GM11168 (cell line): ENCODE measurements at regions not wholly inside any gene's neighbourhood (a gene's known extent, or its start where the extent isn't known, plus 50 kb on each side); places are given as distances from the start of the nearest gene placed in this dataset.
"Not testable (repeated sequence)": the region's sequence is repeated elsewhere in the genome, so short reads cannot be mapped to it uniquely, and the experiment has no call there.

Experiments used
- in situ Hi-C: fragments of 300-500 bp; cut with MboI; formaldehyde crosslinking; loops from one replicate; pipeline ENCODE4 v1.12.0; 2022; ENCODE audit warnings: low sequenced_read_pairs; ENCODE audit not compliant: unreplicated experiment

DNA sequence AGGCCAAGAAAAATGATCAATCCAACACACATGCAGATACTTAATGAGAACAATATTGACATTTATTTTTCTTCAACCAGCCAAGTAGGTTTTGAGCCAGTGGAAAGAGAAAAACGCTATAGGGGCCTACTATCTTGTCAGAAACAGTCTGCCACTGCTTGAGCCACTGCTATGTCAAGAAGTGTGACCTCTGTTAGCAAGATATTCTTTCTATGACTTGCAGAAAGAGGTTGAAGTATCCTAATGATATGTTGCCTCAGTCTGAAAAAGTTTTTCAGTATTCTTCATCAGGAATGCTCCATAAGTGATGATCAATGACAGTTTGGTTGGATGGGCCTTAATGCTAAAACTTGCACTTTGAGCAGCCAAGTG is 328.4 kb upstream of the KCND2 start:
- in situ Hi-C loops, result loop anchor here (10.0 to 25.0 kb wide), 2 partner anchors 330 to 618 kb away; partner anchors contain the start of gene KCND2

DNA sequence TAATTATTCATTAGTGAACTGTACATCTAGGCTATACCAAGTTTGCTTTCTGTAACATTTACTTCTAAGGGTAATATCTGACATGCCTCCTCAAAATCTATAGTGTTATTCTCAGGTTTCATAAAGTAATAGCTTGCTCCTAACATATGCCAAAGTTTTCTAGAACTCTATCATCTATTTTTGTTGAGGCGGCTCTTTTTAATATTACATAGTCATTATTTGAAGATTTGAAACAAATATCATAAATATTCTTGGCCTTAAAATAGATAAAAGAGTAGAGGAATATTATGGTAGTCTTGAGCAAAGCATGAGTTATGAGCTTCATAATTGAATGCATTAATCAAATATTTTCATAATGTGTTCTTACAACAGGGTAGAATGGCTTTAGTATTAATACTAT is 327.2 kb upstream of the KCND2 start:
- in situ Hi-C loops, result loop anchor here (10.0 to 25.0 kb wide), 2 partner anchors 329 to 616 kb away; partner anchors contain the start of gene KCND2

DNA sequence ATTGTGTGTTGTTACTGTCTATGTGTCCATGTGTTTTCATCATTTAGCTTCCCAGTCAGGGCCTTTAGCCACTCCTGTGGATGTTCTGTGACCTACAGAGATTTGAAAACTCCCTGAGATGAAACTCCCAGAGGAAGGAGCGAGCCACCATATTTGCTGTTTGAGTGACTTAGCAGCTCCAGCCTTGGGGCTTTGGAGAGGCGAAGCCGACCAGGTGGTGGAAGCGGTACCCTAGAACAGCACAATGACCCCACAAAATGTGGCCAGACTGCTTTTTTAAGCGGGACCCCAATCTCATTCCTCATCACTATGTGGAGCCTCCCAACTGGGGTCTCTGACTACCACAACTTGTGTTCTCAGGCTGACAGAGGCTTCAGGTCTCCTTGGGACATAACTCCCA is 323.9 kb upstream of the KCND2 start:
- in situ Hi-C loops, result loop anchor here (10.0 to 25.0 kb wide), 2 partner anchors 326 to 613 kb away; partner anchors contain the start of gene KCND2

GRCh38 chr7:119950390-119951041 is 322.5 kb upstream of the KCND2 start:
- in situ Hi-C loops, result not testable (repeated sequence)

DNA sequence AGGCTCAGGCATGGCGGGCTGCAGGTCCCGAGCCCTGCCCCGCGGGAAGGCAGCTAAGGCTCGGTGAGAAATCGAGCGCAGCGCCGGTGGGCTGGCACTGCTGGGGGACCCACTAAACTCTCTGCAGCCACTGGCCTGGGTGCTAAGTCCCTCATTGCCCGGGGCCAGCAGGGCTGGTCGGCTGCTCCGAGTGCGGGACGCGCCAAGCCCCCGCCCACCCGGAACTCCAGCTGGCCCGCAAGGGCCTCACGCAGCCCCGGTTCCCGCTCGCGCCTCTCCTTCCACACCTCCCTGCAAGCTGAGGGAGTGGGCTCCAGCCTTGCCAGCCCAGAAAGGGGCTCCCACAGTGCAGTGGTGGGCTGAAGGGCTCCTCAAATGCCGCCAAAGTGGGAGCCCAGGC is 321.4 kb upstream of the KCND2 start:
- in situ Hi-C loops, result not testable (repeated sequence)

- in situ Hi-C loops, result no loop called here
Measured at GRCh38 chr7:119957335-119957734, 315.6 kb upstream of the KCND2 start.

DNA sequence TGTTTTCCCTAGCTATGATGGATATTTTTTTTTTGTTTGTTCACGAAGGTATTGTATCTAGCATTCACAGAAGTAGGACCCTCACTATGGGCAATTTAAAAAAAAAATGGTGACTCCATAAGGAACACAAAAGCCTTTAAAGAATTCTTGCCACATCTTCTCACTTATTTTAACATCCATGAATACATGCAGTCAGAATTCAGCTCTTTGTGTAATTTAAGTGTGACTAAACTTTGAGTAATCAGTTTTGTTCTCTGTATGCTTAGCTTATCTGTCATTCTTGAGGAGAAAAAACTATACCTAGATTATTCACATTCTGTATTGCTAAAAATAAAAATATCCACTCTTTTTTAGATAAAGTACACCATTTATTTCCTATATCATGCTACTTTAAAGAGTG is 313.2 kb upstream of the KCND2 start:
- in situ Hi-C loops, result no loop called here

GRCh38 chr7:119963654-119964053 is 309.3 kb upstream of the KCND2 start:
- in situ Hi-C loops, result no loop called here

GRCh38 chr7:119964065-119964464 is 308.9 kb upstream of the KCND2 start:
- in situ Hi-C loops, result no loop called here

GRCh38 chr7:119964788-119965542 is 308.0 kb upstream of the KCND2 start:
- in situ Hi-C loops, result no loop called here

DNA sequence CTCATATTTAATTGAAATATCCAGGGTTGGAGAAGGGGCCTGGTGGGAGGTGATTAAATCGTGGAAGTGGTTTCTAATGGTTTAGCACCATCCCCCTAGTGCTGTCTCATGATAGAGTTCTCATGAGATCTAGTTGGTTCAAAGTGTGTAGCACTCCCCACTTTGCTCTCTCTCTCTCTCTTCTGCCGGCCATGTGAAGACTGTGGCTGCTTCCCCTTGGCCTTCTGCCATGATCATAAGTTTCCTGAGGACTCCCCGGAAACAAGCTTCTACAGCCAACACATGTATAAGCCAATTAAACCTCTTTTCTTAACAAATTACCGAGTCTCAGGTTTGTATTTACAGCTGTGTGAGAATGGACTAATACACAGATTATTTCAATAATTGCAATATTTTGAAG is 305.8 kb upstream of the KCND2 start:
- in situ Hi-C loops, result no loop called here

DNA sequence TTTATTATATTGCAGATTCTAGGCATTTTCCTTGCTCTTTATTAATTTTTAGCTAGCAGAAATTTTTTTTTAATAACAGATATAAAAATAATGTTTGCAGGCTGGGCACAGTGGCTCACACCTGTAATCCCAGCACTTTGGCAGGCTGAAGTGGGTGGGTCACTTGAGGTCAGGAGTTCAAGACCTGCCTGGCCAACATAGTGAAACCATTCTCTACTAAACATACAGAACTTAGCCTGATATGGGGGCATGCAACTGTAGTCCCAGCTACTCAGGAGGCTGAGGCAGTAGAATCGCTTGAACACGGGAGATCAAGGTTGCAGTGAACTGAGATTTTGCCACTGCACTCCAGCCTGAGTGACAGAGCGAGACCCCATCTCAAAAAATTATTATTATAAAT is 304.6 kb upstream of the KCND2 start:
- in situ Hi-C loops, result not testable (repeated sequence)

DNA sequence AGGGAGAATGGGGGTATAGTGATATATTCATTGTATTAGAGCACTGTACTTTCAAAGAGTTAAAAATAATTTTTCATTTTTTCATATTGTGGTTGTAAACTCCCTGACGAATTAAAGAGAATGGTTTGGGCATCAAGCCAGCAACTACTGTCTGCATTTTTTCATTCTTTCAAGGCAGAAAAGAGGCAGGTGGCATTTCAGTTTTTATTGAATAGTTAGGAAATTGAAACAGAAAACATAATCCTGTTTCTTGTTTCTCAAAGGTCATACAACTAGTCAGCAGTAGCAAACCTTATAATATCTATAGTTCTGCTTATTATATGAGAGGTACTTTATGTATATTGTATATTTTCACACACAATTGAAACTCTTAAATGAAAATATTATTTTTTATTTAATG is 303.9 kb upstream of the KCND2 start:
- in situ Hi-C loops, result no loop called here

GRCh38 chr7:119969763-119970162 is 303.2 kb upstream of the KCND2 start:
- in situ Hi-C loops, result no loop called here

GRCh38 chr7:119974972-119975371 is 298.0 kb upstream of the KCND2 start:
- in situ Hi-C loops, result no loop called here

DNA sequence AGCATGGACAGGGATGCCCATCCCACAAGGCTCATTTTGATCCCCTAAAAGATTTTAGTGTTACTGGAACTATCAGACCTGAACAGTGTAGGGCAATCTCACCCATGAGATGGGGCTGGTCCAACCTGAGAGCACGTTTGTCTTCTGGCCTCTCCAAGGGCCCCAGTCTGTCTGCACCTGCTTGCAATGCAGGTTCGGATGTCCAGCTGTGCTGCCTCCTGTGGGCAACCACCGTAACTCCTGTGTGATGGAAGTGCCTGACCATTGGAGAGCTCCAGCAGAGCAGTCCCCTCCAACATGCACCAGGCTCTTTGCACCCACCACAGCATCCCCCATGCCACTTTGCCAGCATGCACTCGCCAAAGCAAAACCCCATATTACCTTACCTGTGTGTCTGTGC is 290.1 kb upstream of the KCND2 start:
- in situ Hi-C loops, result no loop called here

- in situ Hi-C loops, result no loop called here
Measured at GRCh38 chr7:119983468-119983867, 289.5 kb upstream of the KCND2 start.

GRCh38 chr7:119984247-119984646 is 288.7 kb upstream of the KCND2 start:
- in situ Hi-C loops, result no loop called here

GRCh38 chr7:119988401-119988800 is 284.6 kb upstream of the KCND2 start:
- in situ Hi-C loops, result no loop called here

DNA sequence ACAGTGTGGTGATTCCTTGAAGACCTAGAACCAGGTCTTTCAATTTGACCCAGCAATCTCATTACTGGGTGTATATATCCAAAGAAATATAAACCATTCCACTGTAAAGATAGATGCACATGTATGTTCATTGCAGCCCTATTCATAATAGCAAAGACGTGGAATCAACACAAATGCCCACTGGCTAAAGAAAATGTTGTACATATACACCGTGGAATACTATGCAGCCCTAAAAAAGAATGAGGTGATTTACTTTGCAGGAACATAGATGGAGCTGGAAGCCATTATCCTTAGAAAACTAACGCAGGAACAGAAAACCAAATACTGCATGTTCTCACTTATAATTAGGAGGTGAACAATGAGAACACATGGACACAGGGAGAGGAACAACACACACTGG is 278.0 kb upstream of the KCND2 start:
- in situ Hi-C loops, result no loop called here

GRCh38 chr7:119996634-119997033 is 276.3 kb upstream of the KCND2 start:
- in situ Hi-C loops, result no loop called here
